ENCODE measurements at regions not wholly inside any gene's neighbourhood (a gene's known extent, or its start where the extent isn't known, plus 50 kb on each side); places are given as distances from the start of the nearest gene placed in this dataset.

DNA sequence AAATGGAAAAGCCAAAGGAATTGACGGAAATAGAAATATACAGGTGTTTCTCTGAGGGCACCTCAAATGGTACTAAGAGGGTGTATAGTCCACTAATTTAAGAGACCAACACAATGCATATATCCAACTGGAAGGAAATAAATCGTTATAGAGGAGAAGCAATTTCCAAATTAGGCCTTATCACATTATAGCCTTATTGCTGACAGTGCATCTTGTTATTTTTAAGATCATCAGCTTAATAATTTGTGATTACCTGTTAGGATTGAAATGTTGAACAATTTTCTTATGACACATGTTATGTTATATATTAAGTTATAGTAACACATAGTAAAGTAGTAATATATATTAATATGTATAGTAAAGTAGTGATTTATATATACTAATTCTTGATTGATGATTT lies 915.7 kb upstream of the PCDH9 start:
- intact Hi-C loops (cut with DNase I): no loop called here
- ATAC-seq (no peak), DNase-seq (no peak)
- no peak overlapping the region for H3K27ac ChIP-seq
- 75 to 84% methylated on average over 2 of the region's 2 CpGs for WGBS, 2 donors
- no peaks in the 10 kb centered on the region for H3K27me3 ChIP-seq
- H3K9me3 ChIP-seq: no peaks in the 10 kb centered on the region
- H3K4me3 ChIP-seq: no peak overlapping the region
- TF ChIP-seq, protein P1, sequence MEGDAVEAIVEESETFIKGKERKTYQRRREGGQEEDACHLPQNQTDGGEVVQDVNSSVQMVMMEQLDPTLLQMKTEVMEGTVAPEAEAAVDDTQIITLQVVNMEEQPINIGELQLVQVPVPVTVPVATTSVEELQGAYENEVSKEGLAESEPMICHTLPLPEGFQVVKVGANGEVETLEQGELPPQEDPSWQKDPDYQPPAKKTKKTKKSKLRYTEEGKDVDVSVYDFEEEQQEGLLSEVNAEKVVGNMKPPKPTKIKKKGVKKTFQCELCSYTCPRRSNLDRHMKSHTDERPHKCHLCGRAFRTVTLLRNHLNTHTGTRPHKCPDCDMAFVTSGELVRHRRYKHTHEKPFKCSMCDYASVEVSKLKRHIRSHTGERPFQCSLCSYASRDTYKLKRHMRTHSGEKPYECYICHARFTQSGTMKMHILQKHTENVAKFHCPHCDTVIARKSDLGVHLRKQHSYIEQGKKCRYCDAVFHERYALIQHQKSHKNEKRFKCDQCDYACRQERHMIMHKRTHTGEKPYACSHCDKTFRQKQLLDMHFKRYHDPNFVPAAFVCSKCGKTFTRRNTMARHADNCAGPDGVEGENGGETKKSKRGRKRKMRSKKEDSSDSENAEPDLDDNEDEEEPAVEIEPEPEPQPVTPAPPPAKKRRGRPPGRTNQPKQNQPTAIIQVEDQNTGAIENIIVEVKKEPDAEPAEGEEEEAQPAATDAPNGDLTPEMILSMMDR (IDR thresholded peaks at IDR 0.05): no peak
- no peaks in the 10 kb centered on the region for H3K4me1 ChIP-seq
- H3K36me3 ChIP-seq: no peaks in the 10 kb centered on the region

DNA sequence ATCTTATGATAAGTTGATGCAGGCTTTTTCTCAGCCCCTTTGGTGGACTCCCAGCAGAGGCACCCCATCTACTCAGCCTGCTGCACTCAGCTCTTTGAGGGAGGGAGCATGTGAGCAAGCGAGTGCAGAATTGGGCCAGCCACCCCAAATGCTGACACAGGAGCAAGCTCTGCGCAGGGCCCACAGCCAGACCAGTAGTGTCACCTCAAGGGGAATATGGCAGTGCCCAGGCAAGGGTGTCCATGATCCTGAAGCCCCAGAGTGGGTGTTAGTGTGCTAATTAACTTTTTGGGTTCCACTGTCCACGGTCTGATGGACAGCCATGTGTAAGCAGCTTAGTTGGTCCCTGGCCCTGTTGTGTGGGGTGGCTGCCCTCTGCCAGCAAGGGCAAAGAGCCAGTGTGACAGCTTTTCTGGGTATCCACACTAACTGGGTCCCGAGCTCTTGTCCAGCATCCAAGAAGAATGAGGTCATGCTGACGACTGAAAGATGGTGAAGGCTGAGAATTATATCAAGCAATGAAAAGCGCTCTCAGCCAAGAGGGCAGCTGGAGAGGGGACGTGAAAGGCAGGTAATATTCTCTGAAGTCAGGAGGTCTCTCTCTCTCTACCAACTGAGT lies 898.3 kb upstream of the PCDH9 start:
- no peaks in the 10 kb centered on the region for H3K4me1 ChIP-seq

DNA sequence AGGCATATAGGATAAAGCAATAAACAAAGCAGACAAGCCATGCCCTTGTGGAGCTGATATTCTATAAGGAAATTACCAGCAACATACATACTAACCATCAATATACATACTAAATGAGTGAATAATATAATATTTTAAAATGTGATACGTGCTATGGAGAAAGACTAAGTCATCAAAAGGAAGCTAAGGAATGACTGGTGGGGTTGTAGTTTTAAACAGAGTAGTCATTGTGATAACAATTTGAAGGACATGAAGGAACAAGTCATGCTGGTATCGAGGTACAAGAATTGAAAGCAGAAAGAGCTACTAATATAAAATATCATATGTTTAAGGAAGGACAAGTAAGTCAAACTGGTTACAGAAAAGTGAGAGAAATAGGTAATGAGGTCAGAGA lies 894.9 kb upstream of the PCDH9 start:
- intact Hi-C loops (cut with DNase I): no loop called here

More for the DNA sequence above, 898.3 kb upstream of the PCDH9 start:
- no peak for DNase-seq
- intact Hi-C loops (cut with DNase I): no loop called here
- TF ChIP-seq, protein P1 (IDR thresholded peaks at IDR 0.05): no peak
- no peak for ATAC-seq
- 74 to 80% methylated on average over 7 of the region's 7 CpGs for WGBS, 2 donors
- Histone ChIP-seq H3K27ac (no peak overlapping the region), H3K9me3 (peaks cover 0 to 6% (median 0%) of the 10 kb centered on the region in 11 donors), H3K36me3 (no peaks in the 10 kb centered on the region), H3K4me3 (no peak overlapping the region), H3K27me3 (no peaks in the 10 kb centered on the region)

DNA sequence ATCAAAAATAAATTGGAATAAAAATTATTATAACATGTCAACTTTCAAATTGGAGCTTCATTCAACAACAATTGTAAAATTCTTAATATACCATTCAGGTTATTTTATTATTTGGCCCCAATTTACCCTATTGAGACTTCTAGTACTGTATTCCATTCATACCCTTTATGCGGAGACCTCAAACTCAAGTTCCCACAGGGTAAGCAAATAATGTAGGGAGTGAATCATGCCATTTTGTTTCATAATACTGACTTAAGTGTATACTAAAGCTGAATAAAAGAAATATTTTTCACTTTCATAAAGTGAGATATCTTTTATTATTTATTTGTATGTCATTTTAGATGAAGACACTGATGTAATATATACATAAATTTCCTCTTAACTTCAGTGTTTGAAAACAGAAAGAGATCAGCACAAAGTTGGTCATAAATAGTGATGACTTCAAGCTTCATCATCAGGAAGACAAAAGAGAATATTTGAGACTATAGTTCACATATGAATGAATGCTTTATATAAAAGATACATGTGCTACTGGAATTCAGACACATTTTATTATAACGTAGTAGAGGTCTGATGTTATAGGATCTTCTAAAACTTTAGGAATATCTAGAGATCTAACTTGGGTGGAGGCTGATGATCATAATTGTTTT lies 894.4 kb upstream of the PCDH9 start:
- H3K36me3 ChIP-seq: no peaks in the 10 kb centered on the region
- H3K27me3 ChIP-seq: no peaks in the 10 kb centered on the region
- H3K27ac ChIP-seq: no peak overlapping the region
- DNase-seq (no peak), ATAC-seq (no peak)
- TF ChIP-seq, protein P1 (IDR thresholded peaks at IDR 0.05): no peak
- intact Hi-C loops (cut with DNase I): no loop called here
- no peaks in the 10 kb centered on the region for H3K4me1 ChIP-seq
- H3K9me3 ChIP-seq: peaks cover 0 to 6% (median 0%) of the 10 kb centered on the region in 11 donors
- H3K4me3 ChIP-seq: no peak overlapping the region
- WGBS, 2 donors: 80 to 92% methylated on average over 2 of the region's 2 CpGs

More for the DNA sequence above, 894.9 kb upstream of the PCDH9 start:
- H3K27me3 ChIP-seq: no peaks in the 10 kb centered on the region
- H3K27ac ChIP-seq: no peak overlapping the region
- ATAC-seq (no peak), DNase-seq (no peak)
- TF ChIP-seq, protein P1 (IDR thresholded peaks at IDR 0.05): no peak
- H3K9me3 ChIP-seq: peaks cover 0 to 6% (median 0%) of the 10 kb centered on the region in 11 donors
- no peaks in the 10 kb centered on the region for H3K4me1 ChIP-seq
- no peak overlapping the region for H3K4me3 ChIP-seq
- no peaks in the 10 kb centered on the region for H3K36me3 ChIP-seq
- WGBS, 2 donors: 51 to 63% methylated on average over 2 of the region's 2 CpGs

All from heart right ventricle (tissue), 16 donors.